Gastrocnemius medialis (tissue), 4 donors: ENCODE measurements at regions not wholly inside any gene's neighbourhood (a gene's known extent, or its start where the extent isn't known, plus 50 kb on each side); places are given as distances from the start of the nearest gene placed in this dataset.

Source experiments
- POLR2A ChIP-seq, 2 donors: fragments of 450-650 bp; IDR thresholded peaks; one replicate each; pipeline ENCODE4 v1.6.1; 2017; ENCODE audit warnings: antibody characterized with exemption in 2 of 2, mild to moderate bottlenecking in 2 of 2, moderate library complexity in 2 of 2
- TF ChIP-seq, protein P1 (sequence below), 5 experiments: fragments of 450-650 bp in 3 of 5; fragments of 200-600 bp in 2 of 5; sonication (generic) in 2 of 5; IDR thresholded peaks in 4 of 5; conservative IDR thresholded peaks in 1 of 5; 1 replicate in 4 of 5; 2 replicates in 1 of 5; pipeline ENCODE4 v1.5.1; 2016 to 2019; ENCODE audit warnings: antibody characterized with exemption in 5 of 5, mild to moderate bottlenecking in 3 of 5, moderate library complexity in 3 of 5

DNA sequence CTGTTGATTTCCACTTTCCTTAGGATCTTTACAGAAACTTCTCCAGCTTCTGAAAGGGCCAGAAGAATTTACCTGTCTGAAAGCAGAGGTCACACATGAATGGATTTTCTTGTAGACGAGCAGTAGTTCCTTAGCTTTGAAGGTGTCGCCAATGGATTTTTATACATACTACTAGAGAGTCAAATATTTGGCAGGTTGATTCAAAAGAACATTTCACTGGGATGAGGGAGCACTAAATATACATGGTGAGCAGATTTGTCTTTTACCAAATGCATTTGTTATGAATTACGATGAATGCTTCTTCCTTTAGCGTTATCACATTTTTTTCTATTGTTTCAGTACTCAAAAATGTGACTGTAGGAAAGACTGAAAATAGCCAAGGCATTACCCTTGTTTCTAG is 162.3 kb downstream of the PAX1 start:
- TF ChIP-seq, protein P1, sequence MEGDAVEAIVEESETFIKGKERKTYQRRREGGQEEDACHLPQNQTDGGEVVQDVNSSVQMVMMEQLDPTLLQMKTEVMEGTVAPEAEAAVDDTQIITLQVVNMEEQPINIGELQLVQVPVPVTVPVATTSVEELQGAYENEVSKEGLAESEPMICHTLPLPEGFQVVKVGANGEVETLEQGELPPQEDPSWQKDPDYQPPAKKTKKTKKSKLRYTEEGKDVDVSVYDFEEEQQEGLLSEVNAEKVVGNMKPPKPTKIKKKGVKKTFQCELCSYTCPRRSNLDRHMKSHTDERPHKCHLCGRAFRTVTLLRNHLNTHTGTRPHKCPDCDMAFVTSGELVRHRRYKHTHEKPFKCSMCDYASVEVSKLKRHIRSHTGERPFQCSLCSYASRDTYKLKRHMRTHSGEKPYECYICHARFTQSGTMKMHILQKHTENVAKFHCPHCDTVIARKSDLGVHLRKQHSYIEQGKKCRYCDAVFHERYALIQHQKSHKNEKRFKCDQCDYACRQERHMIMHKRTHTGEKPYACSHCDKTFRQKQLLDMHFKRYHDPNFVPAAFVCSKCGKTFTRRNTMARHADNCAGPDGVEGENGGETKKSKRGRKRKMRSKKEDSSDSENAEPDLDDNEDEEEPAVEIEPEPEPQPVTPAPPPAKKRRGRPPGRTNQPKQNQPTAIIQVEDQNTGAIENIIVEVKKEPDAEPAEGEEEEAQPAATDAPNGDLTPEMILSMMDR (IDR thresholded peaks at IDR 0.05 in 4 of 5, conservative IDR thresholded peaks at IDR 0.05 in 1 of 5): no peak
- TF ChIP-seq POLR2A (IDR thresholded peaks at IDR 0.05): no peak
